Astrocyte (in vitro differentiated cells and primary cell): ENCODE measurements at regions not wholly inside any gene's neighbourhood (a gene's known extent, or its start where the extent isn't known, plus 50 kb on each side); places are given as distances from the start of the nearest gene placed in this dataset.

Source experiments
- DNase-seq: peaks from one replicate; pipeline ENCODE4 v3.0.0-alpha.2; 2010; ENCODE audit warnings: low read depth
- FAIRE-seq: peaks from 2 replicates; lab custom pipeline; 2011; peaks lifted over from hg19 to GRCh38; lab: Jason Lieb, UNC
- H2AFZ ChIP-seq: 2 replicates; pipeline ENCODE4 v1.6.0; 2012; ENCODE audit warnings: low read depth, low read length, inconsistent platforms
- H3K27ac ChIP-seq: 2 replicates; pipeline ENCODE4 v1.5.1; 2011; ENCODE audit warnings: low read depth, low read length, inconsistent platforms
- H3K27me3 ChIP-seq: 2 replicates; pipeline ENCODE4 v1.6.0; 2011; ENCODE audit warnings: low read length, inconsistent platforms; ENCODE audit not compliant: insufficient read depth
- H3K36me3 ChIP-seq: 2 replicates; pipeline ENCODE4 v1.5.1; 2011; ENCODE audit warnings: low read length, inconsistent platforms; ENCODE audit not compliant: insufficient read depth
- H3K4me1 ChIP-seq: 2 replicates; pipeline ENCODE4 v1.5.1; 2011; ENCODE audit warnings: low read length, inconsistent platforms; ENCODE audit not compliant: insufficient read depth
- H3K4me2 ChIP-seq: 2 replicates; pipeline ENCODE4 v1.6.0; 2012; ENCODE audit warnings: low read length, inconsistent platforms
- H3K4me3 ChIP-seq: 2 replicates; pipeline ENCODE4 v1.5.1; 2011; ENCODE audit warnings: low read depth, mild to moderate bottlenecking, low read length, inconsistent platforms; ENCODE audit not compliant: insufficient read depth
- H3K79me2 ChIP-seq: 2 replicates; pipeline ENCODE4 v1.6.0; 2012; ENCODE audit warnings: mild to moderate bottlenecking, low read length, inconsistent platforms; ENCODE audit not compliant: insufficient read depth
- H3K9ac ChIP-seq: 2 replicates; pipeline ENCODE4 v1.6.0; 2012; ENCODE audit warnings: mild to moderate bottlenecking, low read length, inconsistent platforms
- H3K9me3 ChIP-seq: 2 replicates; pipeline ENCODE4 v1.5.1; 2012; ENCODE audit warnings: low read depth, mild to moderate bottlenecking, low read length, inconsistent platforms; ENCODE audit not compliant: insufficient read depth
- H4K20me1 ChIP-seq: 2 replicates; pipeline ENCODE4 v1.6.0; 2012; ENCODE audit warnings: low read length, inconsistent platforms; ENCODE audit not compliant: insufficient read depth
- H3K27ac Mint-ChIP-seq: one replicate; pipeline ENCODE4 v1.8.0; 2021; ENCODE audit warnings: mild to moderate bottlenecking, mixed read lengths; ENCODE audit not compliant: unreplicated experiment
- H3K27me3 Mint-ChIP-seq: one replicate; pipeline ENCODE4 v1.8.0; 2021; ENCODE audit warnings: low read depth, mixed read lengths; ENCODE audit not compliant: unreplicated experiment
- H3K36me3 Mint-ChIP-seq: one replicate; pipeline ENCODE4 v1.8.0; 2021; ENCODE audit warnings: low read depth, mixed read lengths; ENCODE audit not compliant: unreplicated experiment
- H3K4me1 Mint-ChIP-seq: one replicate; pipeline ENCODE4 v1.8.0; 2021; ENCODE audit warnings: low read depth, mixed read lengths; ENCODE audit not compliant: unreplicated experiment
- H3K4me3 Mint-ChIP-seq: one replicate; pipeline ENCODE4 v1.8.0; 2021; ENCODE audit warnings: mild to moderate bottlenecking, moderate library complexity, mixed read lengths; ENCODE audit not compliant: unreplicated experiment
- H3K9me3 Mint-ChIP-seq: one replicate; pipeline ENCODE4 v1.8.0; 2021; ENCODE audit warnings: mild to moderate bottlenecking, mixed read lengths; ENCODE audit not compliant: unreplicated experiment
- CTCF ChIP-seq: IDR thresholded peaks from 2 replicates; pipeline ENCODE4 v1.5.1; 2011; ENCODE audit warnings: low read depth, mild to moderate bottlenecking, inconsistent platforms, low read length, moderate library complexity; ENCODE audit not compliant: insufficient read depth
- EZH2 ChIP-seq: IDR thresholded peaks from 2 replicates; pipeline ENCODE4 v1.6.1; 2012; ENCODE audit warnings: mild to moderate bottlenecking, low read length, inconsistent platforms; ENCODE audit not compliant: insufficient read depth

- no peak overlapping the region for H3K27ac ChIP-seq
- H3K27me3 Mint-ChIP-seq = no peaks in the 10 kb centered on the region
- H3K9me3 ChIP-seq = no peaks in the 10 kb centered on the region
- peaks cover 5% of the 10 kb centered on the region for H3K9me3 Mint-ChIP-seq
- H3K36me3 ChIP-seq = no peaks in the 10 kb centered on the region
- H4K20me1 ChIP-seq = no peaks in the 10 kb centered on the region
- DNase-seq = no peak
- no peaks in the 10 kb centered on the region for H3K4me1 Mint-ChIP-seq
- H3K4me1 ChIP-seq = no peaks in the 10 kb centered on the region
- no peak overlapping the region for H3K4me3 Mint-ChIP-seq
- H3K79me2 ChIP-seq = no peaks in the 10 kb centered on the region
- FAIRE-seq = no peak
- no peak overlapping the region for H3K9ac ChIP-seq
- H3K4me2 ChIP-seq = no peak overlapping the region
- H3K27ac Mint-ChIP-seq = no peak overlapping the region
- no peak for TF ChIP-seq CTCF
- H2AFZ ChIP-seq = no peak overlapping the region
- H3K4me3 ChIP-seq = no peak overlapping the region
- no peaks in the 10 kb centered on the region for H3K36me3 Mint-ChIP-seq
- no peaks in the 10 kb centered on the region for H3K27me3 ChIP-seq
Observed at GRCh38 chr9:99760421-99760820, 61.3 kb upstream of the NR4A3 start.

- no peaks in the 10 kb centered on the region for H3K36me3 ChIP-seq
- H2AFZ ChIP-seq = no peak overlapping the region
- no peaks in the 10 kb centered on the region for H3K79me2 ChIP-seq
- H3K27me3 Mint-ChIP-seq = no peaks in the 10 kb centered on the region
- H3K9me3 Mint-ChIP-seq = peaks cover 3% of the 10 kb centered on the region
- no peak overlapping the region for H3K4me3 Mint-ChIP-seq
- no peak overlapping the region for H3K9ac ChIP-seq
- no peaks in the 10 kb centered on the region for H4K20me1 ChIP-seq
- FAIRE-seq (no peak), DNase-seq (no peak)
- H3K27me3 ChIP-seq = no peaks in the 10 kb centered on the region
- TF ChIP-seq CTCF = no peak
- TF ChIP-seq EZH2 = no peak
- H3K4me1 Mint-ChIP-seq = no peaks in the 10 kb centered on the region
- no peaks in the 10 kb centered on the region for H3K9me3 ChIP-seq
- H3K4me1 ChIP-seq = no peaks in the 10 kb centered on the region
- H3K36me3 Mint-ChIP-seq = no peaks in the 10 kb centered on the region
- no peak overlapping the region for H3K4me2 ChIP-seq
- H3K4me3 ChIP-seq = no peak overlapping the region
- H3K27ac Mint-ChIP-seq = no peak overlapping the region
- no peak overlapping the region for H3K27ac ChIP-seq
Observed at GRCh38 chr9:99762470-99762869, 59.2 kb upstream of the NR4A3 start.
